Stimulated activated CD8-positive, alpha-beta memory T cell treated with anti-CD3 and anti-CD28 coated beads, Interleukin-7, amount 100 ng/mL, for 4 hours (primary cell): ENCODE measurements at regions not wholly inside any gene's neighbourhood (a gene's known extent, or its start where the extent isn't known, plus 50 kb on each side); places are given as distances from the start of the nearest gene placed in this dataset.

ENCODE experiments used
- DNase-seq, 2 donors: peaks; one replicate each; pipeline ENCODE4 v3.0.0-alpha.2; 2020; ENCODE audit warnings: low read depth in 2 of 2

- DNase-seq, result no peak
Observed at GRCh38 chr12:61757831-61758505, 502.2 kb upstream of the USP15 start.

GRCh38 chr12:61758661-61759060 is 501.5 kb upstream of the USP15 start:
- no peak for DNase-seq

GRCh38 chr12:61765926-61766325 is 494.3 kb upstream of the USP15 start:
- DNase-seq, result no peak

- no peak for DNase-seq
Observed at GRCh38 chr12:61780435-61780834, 479.8 kb upstream of the USP15 start.

GRCh38 chr12:61781021-61781581 is 479.1 kb upstream of the USP15 start:
- DNase-seq, result no peak

- DNase-seq, result no peak
Observed at GRCh38 chr12:61796846-61797245, 463.4 kb upstream of the USP15 start.

- no peak for DNase-seq
Observed at GRCh38 chr12:61797266-61797665, 462.9 kb upstream of the USP15 start.

GRCh38 chr12:61798778-61799177 is 461.4 kb upstream of the USP15 start:
- no peak for DNase-seq

GRCh38 chr12:61804301-61804700 is 455.9 kb upstream of the USP15 start:
- no peak for DNase-seq

- DNase-seq, result no peak
Observed at GRCh38 chr12:61808856-61809255, 451.3 kb upstream of the USP15 start.

- no peak for DNase-seq
Observed at GRCh38 chr12:61810486-61810885, 449.7 kb upstream of the USP15 start.

- no peak for DNase-seq
Observed at GRCh38 chr12:61821381-61821780, 438.8 kb upstream of the USP15 start.

- DNase-seq, result no peak
Observed at GRCh38 chr12:61823102-61823501, 437.1 kb upstream of the USP15 start.

GRCh38 chr12:61846765-61847164 is 413.4 kb upstream of the USP15 start:
- no peak for DNase-seq

- DNase-seq, result no peak
Observed at GRCh38 chr12:61848893-61849292, 411.3 kb upstream of the USP15 start.

GRCh38 chr12:61853945-61854344 is 406.3 kb upstream of the USP15 start:
- DNase-seq, result no peak

GRCh38 chr12:61854902-61855301 is 405.3 kb upstream of the USP15 start:
- no peak for DNase-seq

GRCh38 chr12:61857968-61858367 is 402.2 kb upstream of the USP15 start:
- DNase-seq, result no peak

- no peak for DNase-seq
Observed at GRCh38 chr12:61860451-61860850, 399.8 kb upstream of the USP15 start.

GRCh38 chr12:61862986-61863385 is 397.2 kb upstream of the USP15 start:
- DNase-seq, result no peak

- no peak for DNase-seq
Observed at GRCh38 chr12:61863811-61864210, 396.4 kb upstream of the USP15 start.

GRCh38 chr12:61869796-61870195 is 390.4 kb upstream of the USP15 start:
- no peak for DNase-seq

GRCh38 chr12:61870658-61871484 is 389.3 kb upstream of the USP15 start:
- DNase-seq, result no peak
